SK-N-SH (cell line): ENCODE measurements at regions not wholly inside any gene's neighbourhood (a gene's known extent, or its start where the extent isn't known, plus 50 kb on each side); places are given as distances from the start of the nearest gene placed in this dataset.
A peak's percentile ranks its signal among the peaks of the same experiment; 100 is the strongest.

ENCODE experiments used
- CTCF ChIA-PET: fragments of 300-600, 350-600 bp; formaldehyde crosslinking; extraction: SDS; loops from one replicate; lab custom pipeline; 2021; lab: Yijun Ruan, JAX
- POLR2A ChIA-PET: fragments of 350-600 bp; sonication (Branson Sonifier 250); formaldehyde crosslinking; extraction: SDS; loops from one replicate; lab custom pipeline; 2020; ENCODE audit warnings: antibody characterized with exemption, inconsistent platforms; lab: Yijun Ruan, JAX
- DNase-seq: peaks from one replicate; pipeline ENCODE4 v3.0.0; 2012
- H2AFZ ChIP-seq: fragments of 200-600 bp; sonication (generic); 2 replicates; pipeline ENCODE4 v1.8.1; 2016; ENCODE audit warnings: antibody characterized with exemption, mild to moderate bottlenecking, low read depth
- H3F3A ChIP-seq: fragments of 200-600 bp; sonication (generic); replicated peaks from 2 replicates; pipeline ENCODE3; 2016; ENCODE audit warnings: antibody characterized with exemption, mild to moderate bottlenecking; ENCODE audit not compliant: insufficient read depth
- H3K27ac ChIP-seq, 2 experiments: fragments of 200-500 bp in 1 of 2; fragments of 200-600 bp in 1 of 2; sonication (Bioruptor generic) in 1 of 2; sonication (generic), shearing (Covaris generic) in 1 of 2; 2 replicates each; pipeline versions ENCODE4 v1.5.1 to v1.6.1; 2014 to 2016; ENCODE audit warnings: low read depth in 2 of 2, inconsistent platforms in 1 of 2, low read length in 1 of 2, mild to moderate bottlenecking in 1 of 2, mixed read lengths in 1 of 2
- H3K27me3 ChIP-seq: fragments of 200-600 bp; sonication (generic), shearing (Covaris generic); 2 replicates; pipeline ENCODE4 v1.6.1; 2016; ENCODE audit warnings: mixed run types; ENCODE audit not compliant: insufficient read depth
- H3K36me3 ChIP-seq, 2 experiments: fragments of 200-500 bp in 1 of 2; fragments of 200-600 bp in 1 of 2; sonication (Bioruptor generic) in 1 of 2; sonication (generic) in 1 of 2; replicated peaks in 1 of 2; 2 replicates each; pipeline versions ENCODE3 to v1.5.1; 2014 to 2016; ENCODE audit warnings: low read length in 1 of 2, mild to moderate bottlenecking in 1 of 2; ENCODE audit not compliant: insufficient read depth in 2 of 2, control insufficient read depth in 1 of 2
- H3K4me1 ChIP-seq, 2 experiments: fragments of 200-500 bp in 1 of 2; fragments of 200-600 bp in 1 of 2; sonication (Bioruptor generic) in 1 of 2; sonication (generic), shearing (Covaris generic) in 1 of 2; 2 replicates each; pipeline versions ENCODE4 v1.5.1 to v1.6.1; 2014 to 2016; ENCODE audit warnings: low read depth in 1 of 2, low read length in 1 of 2, mixed run types in 1 of 2; ENCODE audit not compliant: insufficient read depth in 2 of 2, control insufficient read depth in 1 of 2
- H3K4me2 ChIP-seq: fragments of 200-600 bp; sonication (generic), shearing (Covaris generic); 2 replicates; pipeline ENCODE4 v1.6.1; 2017; ENCODE audit warnings: mixed run types
- H3K4me3 ChIP-seq, 2 experiments: fragments of 200-500 bp in 1 of 2; fragments of 200-600 bp in 1 of 2; sonication (Bioruptor generic) in 1 of 2; sonication (generic), shearing (Covaris generic) in 1 of 2; 2 replicates each; pipeline versions ENCODE4 v1.5.1 to v1.8.1; 2014 to 2016; ENCODE audit warnings: low read depth in 2 of 2, inconsistent platforms in 1 of 2, low read length in 1 of 2, mild to moderate bottlenecking in 1 of 2, mixed read lengths in 1 of 2, moderate library complexity in 1 of 2
- H3K79me2 ChIP-seq: fragments of 200-600 bp; sonication (generic); 2 replicates; pipeline ENCODE4 v1.8.1; 2017; ENCODE audit warnings: mild to moderate bottlenecking; ENCODE audit not compliant: insufficient read depth
- H3K9ac ChIP-seq: fragments of 200-600 bp; sonication (generic); 2 replicates; pipeline ENCODE4 v1.6.1; 2017; ENCODE audit warnings: mixed run types
- H3K9me2 ChIP-seq: fragments of 200-600 bp; sonication (generic); 2 replicates; pipeline ENCODE4 v1.6.1; 2017; ENCODE audit warnings: mixed run types
- H3K9me3 ChIP-seq: fragments of 200-600 bp; sonication (generic); 2 replicates; pipeline ENCODE4 v1.6.1; 2017; ENCODE audit warnings: mixed run types, mild to moderate bottlenecking, moderate library complexity
- H4K20me1 ChIP-seq: fragments of 200-600 bp; sonication (generic); 2 replicates; pipeline ENCODE4 v1.6.1; 2017; ENCODE audit warnings: mild to moderate bottlenecking, mixed run types; ENCODE audit not compliant: insufficient read depth
- CHD2 ChIP-seq: fragments of 150-350 bp; IDR thresholded peaks from 2 replicates; pipeline ENCODE4 v1.6.1; 2018; ENCODE audit warnings: low read length; ENCODE audit not compliant: partially characterized antibody
- CTCF ChIP-seq: fragments of 200-600 bp; sonication (generic); IDR thresholded peaks from 2 replicates; pipeline ENCODE4 v1.6.1; 2017; ENCODE audit warnings: antibody characterized with exemption, mild to moderate bottlenecking, moderate library complexity
- ELF1 ChIP-seq: IDR thresholded peaks from 2 replicates; pipeline ENCODE4 v1.4.0; 2012
- EZH2phosphoT487 ChIP-seq: fragments of 200-600 bp; sonication (generic); IDR thresholded peaks from 2 replicates; pipeline ENCODE4 v1.6.1; 2017; ENCODE audit warnings: low read depth, mixed run types, mild to moderate bottlenecking, antibody characterized with exemption, moderate library complexity, borderline replicate concordance
- GATA2 ChIP-seq: sonication (generic); formaldehyde crosslinking; IDR thresholded peaks from 2 replicates; pipeline ENCODE4 v1.5.0; 2020; ENCODE audit warnings: mild to moderate bottlenecking, missing genetic modification reagents
- IRF3 ChIP-seq: fragments of 150-350 bp; IDR thresholded peaks from 2 replicates; pipeline ENCODE4 v1.6.1; 2016; ENCODE audit warnings: mild to moderate bottlenecking, low read depth, low read length
- MEF2A ChIP-seq: IDR thresholded peaks from 2 replicates; pipeline ENCODE4 v1.4.0; 2012; ENCODE audit warnings: low read depth, borderline replicate concordance
- NFIC ChIP-seq: IDR thresholded peaks from 2 replicates; pipeline ENCODE4 v1.4.0; 2012; ENCODE audit warnings: borderline replicate concordance
- NRF1 ChIP-seq: IDR thresholded peaks from 2 replicates; pipeline ENCODE4 v1.6.1; 2012; ENCODE audit warnings: low read depth, mild to moderate bottlenecking, low read length
- RCOR1 ChIP-seq: fragments of 150-350 bp; IDR thresholded peaks from 2 replicates; pipeline ENCODE4 v1.6.1; 2017; ENCODE audit warnings: antibody characterized with exemption, low read length
- REST ChIP-seq: IDR thresholded peaks from 2 replicates; pipeline ENCODE4 v1.6.1; 2012; ENCODE audit warnings: mild to moderate bottlenecking, low read depth, low read length, moderate library complexity
- SIN3A ChIP-seq: IDR thresholded peaks from 2 replicates; pipeline ENCODE4 v1.6.1; 2012; ENCODE audit warnings: low read depth, mild to moderate bottlenecking, low read length, moderate library complexity, borderline replicate concordance
- USF1 ChIP-seq: IDR thresholded peaks from 2 replicates; pipeline ENCODE4 v1.4.0; 2012; ENCODE audit warnings: low read depth, borderline replicate concordance
- YY1 ChIP-seq: IDR thresholded peaks from 2 replicates; pipeline ENCODE4 v1.4.0; 2012; ENCODE audit warnings: low read depth, mild to moderate bottlenecking
- ZBTB33 ChIP-seq: IDR thresholded peaks from 2 replicates; pipeline ENCODE4 v1.4.0; 2012; ENCODE audit warnings: low read depth, borderline replicate concordance
- WGBS: methylation state at CpG from one replicate; pipeline ENCODE4 v1.1.6; 2017; ENCODE audit warnings: low lambda C conversion rate; 5-methylcytosine and 5-hydroxymethylcytosine counted together

- no peaks in the 10 kb centered on the region for H4K20me1 ChIP-seq
- H3K4me1 ChIP-seq: no peaks in the 10 kb centered on the region
- peak; percentile 9 for DNase-seq
- no peaks in the 10 kb centered on the region for H3K27me3 ChIP-seq
- POLR2A ChIA-PET: no interaction called here
- no peaks in the 10 kb centered on the region for H3K9me2 ChIP-seq
- H3K9me3 ChIP-seq: no peaks in the 10 kb centered on the region
- no peaks in the 10 kb centered on the region for H3K36me3 ChIP-seq
- no peak overlapping the region for H3K9ac ChIP-seq
- CTCF ChIA-PET: interaction anchor here (1.0 to 5.6 kb wide), 2 partner anchors 83 to 140 kb away, joined by 3 to 39 read pairs; no protein-coding TSS in a partner anchor
- H3K4me2 ChIP-seq: no peak overlapping the region
- no peak overlapping the region for H3K27ac ChIP-seq
- H3K79me2 ChIP-seq: no peaks in the 10 kb centered on the region
- H3K4me3 ChIP-seq: no peak overlapping the region
- 80% methylated on average over 23 of the region's 23 CpGs for WGBS
- H3F3A ChIP-seq: no peaks in the 10 kb centered on the region
- H2AFZ ChIP-seq: no peak overlapping the region
- TF ChIP-seq ZBTB33 (no peak), CTCF (no peak), USF1 (no peak), EZH2phosphoT487 (no peak), MEF2A (no peak), GATA2 (CRISPR knock-in tag) (no peak), ELF1 (no peak)
Measured at GRCh38 chr22:19634226-19634975, 79.9 kb upstream of the SEPTIN5 start.

- no peaks in the 10 kb centered on the region for H3K79me2 ChIP-seq
- H3K4me3 ChIP-seq: no peak overlapping the region
- no peaks in the 10 kb centered on the region for H3K36me3 ChIP-seq
- no peak overlapping the region for H3K27ac ChIP-seq
- ChIA-PET POLR2A (no interaction called here), CTCF (no interaction called here)
- no peaks in the 10 kb centered on the region for H4K20me1 ChIP-seq
- 51% methylated on average over 3 of the region's 3 CpGs for WGBS
- H3K9me3 ChIP-seq: no peaks in the 10 kb centered on the region
- H3F3A ChIP-seq: no peaks in the 10 kb centered on the region
- H3K9me2 ChIP-seq: no peaks in the 10 kb centered on the region
- no peak overlapping the region for H2AFZ ChIP-seq
- no peak for DNase-seq
- no peak overlapping the region for H3K4me2 ChIP-seq
- no peak overlapping the region for H3K9ac ChIP-seq
- H3K4me1 ChIP-seq: no peaks in the 10 kb centered on the region
- H3K27me3 ChIP-seq: no peaks in the 10 kb centered on the region; the same call in 1 of the 2 replicates
- TF ChIP-seq IRF3 (no peak), CHD2 (no peak), MEF2A (no peak), REST (no peak), NRF1 (no peak), USF1 (no peak), NFIC (no peak), EZH2phosphoT487 (no peak), SIN3A (no peak), GATA2 (CRISPR knock-in tag) (no peak), RCOR1 (no peak), YY1 (no peak)
Measured at GRCh38 chr22:19635644-19636043, 78.7 kb upstream of the SEPTIN5 start.
